OCI-LY1 (cell line): ENCODE measurements at regions not wholly inside any gene's neighbourhood (a gene's known extent, or its start where the extent isn't known, plus 50 kb on each side); places are given as distances from the start of the nearest gene placed in this dataset.

Experiments used
- H2AFZ ChIP-seq: fragments of 200-600 bp; sonication (generic), shearing (Covaris generic); 2 replicates; pipeline ENCODE4 v1.6.0; 2014; ENCODE audit warnings: antibody characterized with exemption, mild to moderate bottlenecking, low read length
- H3F3A ChIP-seq: fragments of 200-600 bp; sonication (generic), shearing (Covaris generic); 2 replicates; pipeline ENCODE4 v1.6.0; 2014; ENCODE audit warnings: mild to moderate bottlenecking, antibody characterized with exemption, low read length, moderate library complexity; ENCODE audit not compliant: insufficient read depth
- H3K27ac ChIP-seq: fragments of 200-600 bp; sonication (generic); 2 replicates; pipeline ENCODE4 v1.5.1; 2014; ENCODE audit warnings: low read length, mixed run types, mild to moderate bottlenecking, low read depth; ENCODE audit not compliant: poor library complexity, severe bottlenecking
- H3K27me3 ChIP-seq: fragments of 200-600 bp; sonication (generic); 2 replicates; pipeline ENCODE4 v1.6.0; 2014; ENCODE audit warnings: antibody characterized with exemption, mild to moderate bottlenecking, low read length, moderate library complexity; ENCODE audit not compliant: insufficient read depth
- H3K36me3 ChIP-seq: fragments of 200-600 bp; sonication (generic); 2 replicates; pipeline ENCODE4 v1.6.1; 2014; ENCODE audit warnings: mild to moderate bottlenecking, antibody characterized with exemption, low read length, moderate library complexity, mixed read lengths; ENCODE audit not compliant: insufficient read depth
- H3K4me1 ChIP-seq: fragments of 200-600 bp; sonication (generic); 2 replicates; pipeline ENCODE4 v1.5.1; 2014; ENCODE audit warnings: mild to moderate bottlenecking, low read length, moderate library complexity; ENCODE audit not compliant: insufficient read depth, severe bottlenecking
- H3K4me2 ChIP-seq: fragments of 200-600 bp; sonication (generic), shearing (Covaris generic); 2 replicates; pipeline ENCODE4 v1.6.1; 2014; ENCODE audit warnings: low read length
- H3K4me3 ChIP-seq: fragments of 200-600 bp; sonication (generic); 2 replicates; pipeline ENCODE4 v1.5.1; 2014; ENCODE audit warnings: low read length, low read depth, mild to moderate bottlenecking, mixed read lengths; ENCODE audit not compliant: poor library complexity, severe bottlenecking
- H3K79me2 ChIP-seq: fragments of 200-600 bp; shearing (Covaris generic); 2 replicates; pipeline ENCODE4 v1.6.1; 2016; ENCODE audit warnings: mixed run types, low read length, mixed read lengths; ENCODE audit not compliant: insufficient read depth
- H3K9ac ChIP-seq: fragments of 200-600 bp; sonication (generic), shearing (Covaris generic); 2 replicates; pipeline ENCODE4 v1.6.1; 2014; ENCODE audit warnings: mild to moderate bottlenecking, low read length, mixed read lengths
- H3K9me2 ChIP-seq: fragments of 200-600 bp; sonication (generic), shearing (Covaris generic); 2 replicates; pipeline ENCODE4 v1.6.1; 2014; ENCODE audit warnings: low read depth, mild to moderate bottlenecking, low read length, mixed read lengths
- H3K9me3 ChIP-seq: fragments of 200-600 bp; shearing (Covaris generic); 2 replicates; pipeline ENCODE4 v1.6.1; 2014; ENCODE audit warnings: low read length, mixed read lengths
- H4K20me1 ChIP-seq: fragments of 200-600 bp; sonication (generic), shearing (Covaris generic); 2 replicates; pipeline ENCODE4 v1.6.0; 2016; ENCODE audit warnings: mild to moderate bottlenecking, low read length; ENCODE audit not compliant: insufficient read depth
- EZH2 ChIP-seq: fragments of 200-600 bp; sonication (generic), shearing (Covaris generic); IDR thresholded peaks from 2 replicates; pipeline ENCODE4 v1.8.0; 2017; ENCODE audit warnings: borderline replicate concordance, mixed run types, mild to moderate bottlenecking, antibody characterized with exemption, low read length, moderate library complexity, mixed read lengths
- TF ChIP-seq, protein P1 (sequence below): fragments of 200-600 bp; sonication (generic), shearing (Covaris generic); IDR thresholded peaks from 2 replicates; pipeline ENCODE4 v1.5.1; 2017; ENCODE audit warnings: mild to moderate bottlenecking, antibody characterized with exemption, low read length, moderate library complexity, mixed read lengths

DNA sequence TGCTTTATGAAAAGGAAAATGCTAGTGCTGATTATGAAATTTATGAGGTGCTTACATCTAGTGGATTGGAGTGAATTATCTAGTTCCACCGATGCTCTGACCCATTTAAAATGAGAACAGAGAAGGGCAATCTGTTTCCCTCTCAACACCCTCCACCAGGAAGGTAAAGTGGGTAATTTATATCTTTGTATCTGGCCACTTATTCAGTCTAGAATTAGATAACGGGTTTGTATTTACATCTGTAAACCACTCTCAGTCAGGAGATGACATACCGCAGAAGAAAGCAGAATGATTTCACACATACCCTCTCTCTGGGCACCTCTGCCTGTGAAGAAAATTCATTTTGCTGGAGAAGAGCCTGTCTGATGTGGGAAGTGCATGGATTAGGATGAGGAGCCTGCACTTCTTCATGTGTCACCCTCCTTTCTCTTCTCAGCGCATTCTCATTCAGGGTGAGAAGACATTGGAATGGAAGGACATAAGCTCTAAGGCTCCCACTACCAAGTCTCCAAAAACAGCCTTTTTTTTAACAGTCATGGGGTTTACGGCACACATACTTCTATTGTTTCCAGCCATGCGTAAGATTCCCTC is 646.7 kb upstream of the SALL1 start:
- Histone ChIP-seq H3K4me2 (no peak overlapping the region), H3K27ac (no peak overlapping the region), H4K20me1 (no peaks in the 10 kb centered on the region), H3K9me2 (no peaks in the 10 kb centered on the region), H3F3A (no peaks in the 10 kb centered on the region), H3K9me3 (no peaks in the 10 kb centered on the region), H3K4me1 (no peaks in the 10 kb centered on the region), H3K36me3 (no peaks in the 10 kb centered on the region), H3K4me3 (no peak overlapping the region), H2AFZ (no peak overlapping the region), H3K27me3 (no peaks in the 10 kb centered on the region), H3K79me2 (no peaks in the 10 kb centered on the region), H3K9ac (no peak overlapping the region)
- TF ChIP-seq EZH2, result no peak
- TF ChIP-seq, protein P1, sequence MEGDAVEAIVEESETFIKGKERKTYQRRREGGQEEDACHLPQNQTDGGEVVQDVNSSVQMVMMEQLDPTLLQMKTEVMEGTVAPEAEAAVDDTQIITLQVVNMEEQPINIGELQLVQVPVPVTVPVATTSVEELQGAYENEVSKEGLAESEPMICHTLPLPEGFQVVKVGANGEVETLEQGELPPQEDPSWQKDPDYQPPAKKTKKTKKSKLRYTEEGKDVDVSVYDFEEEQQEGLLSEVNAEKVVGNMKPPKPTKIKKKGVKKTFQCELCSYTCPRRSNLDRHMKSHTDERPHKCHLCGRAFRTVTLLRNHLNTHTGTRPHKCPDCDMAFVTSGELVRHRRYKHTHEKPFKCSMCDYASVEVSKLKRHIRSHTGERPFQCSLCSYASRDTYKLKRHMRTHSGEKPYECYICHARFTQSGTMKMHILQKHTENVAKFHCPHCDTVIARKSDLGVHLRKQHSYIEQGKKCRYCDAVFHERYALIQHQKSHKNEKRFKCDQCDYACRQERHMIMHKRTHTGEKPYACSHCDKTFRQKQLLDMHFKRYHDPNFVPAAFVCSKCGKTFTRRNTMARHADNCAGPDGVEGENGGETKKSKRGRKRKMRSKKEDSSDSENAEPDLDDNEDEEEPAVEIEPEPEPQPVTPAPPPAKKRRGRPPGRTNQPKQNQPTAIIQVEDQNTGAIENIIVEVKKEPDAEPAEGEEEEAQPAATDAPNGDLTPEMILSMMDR, result no peak

DNA sequence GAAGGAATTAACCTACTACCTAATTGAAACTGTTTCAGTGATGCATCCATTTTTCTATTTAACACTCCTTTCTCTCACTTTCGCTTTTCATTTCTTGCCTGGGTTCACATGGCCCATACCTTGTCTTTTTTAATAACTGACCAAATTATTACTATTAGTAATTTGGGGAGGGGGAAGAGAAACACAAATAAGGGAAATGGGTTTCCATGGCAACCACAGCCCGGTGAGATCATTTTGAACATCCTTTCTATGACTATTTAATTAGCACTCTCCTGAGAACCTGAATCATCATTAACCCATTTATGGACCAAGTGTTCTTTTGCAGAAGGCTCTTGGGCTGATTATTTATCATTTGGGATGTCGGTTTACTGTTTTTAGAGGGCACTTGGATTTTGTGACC is 628.2 kb upstream of the SALL1 start:
- Histone ChIP-seq H3K27ac (no peak overlapping the region), H3K36me3 (no peaks in the 10 kb centered on the region), H3K9me3 (no peaks in the 10 kb centered on the region), H2AFZ (no peak overlapping the region), H3K9me2 (no peaks in the 10 kb centered on the region), H3F3A (no peaks in the 10 kb centered on the region), H3K9ac (no peak overlapping the region), H3K27me3 (no peaks in the 10 kb centered on the region), H3K4me1 (no peaks in the 10 kb centered on the region), H4K20me1 (no peaks in the 10 kb centered on the region), H3K79me2 (no peaks in the 10 kb centered on the region), H3K4me2 (no peak overlapping the region), H3K4me3 (no peak overlapping the region)
- no peak for TF ChIP-seq EZH2
- TF ChIP-seq, protein P1, result no peak

DNA sequence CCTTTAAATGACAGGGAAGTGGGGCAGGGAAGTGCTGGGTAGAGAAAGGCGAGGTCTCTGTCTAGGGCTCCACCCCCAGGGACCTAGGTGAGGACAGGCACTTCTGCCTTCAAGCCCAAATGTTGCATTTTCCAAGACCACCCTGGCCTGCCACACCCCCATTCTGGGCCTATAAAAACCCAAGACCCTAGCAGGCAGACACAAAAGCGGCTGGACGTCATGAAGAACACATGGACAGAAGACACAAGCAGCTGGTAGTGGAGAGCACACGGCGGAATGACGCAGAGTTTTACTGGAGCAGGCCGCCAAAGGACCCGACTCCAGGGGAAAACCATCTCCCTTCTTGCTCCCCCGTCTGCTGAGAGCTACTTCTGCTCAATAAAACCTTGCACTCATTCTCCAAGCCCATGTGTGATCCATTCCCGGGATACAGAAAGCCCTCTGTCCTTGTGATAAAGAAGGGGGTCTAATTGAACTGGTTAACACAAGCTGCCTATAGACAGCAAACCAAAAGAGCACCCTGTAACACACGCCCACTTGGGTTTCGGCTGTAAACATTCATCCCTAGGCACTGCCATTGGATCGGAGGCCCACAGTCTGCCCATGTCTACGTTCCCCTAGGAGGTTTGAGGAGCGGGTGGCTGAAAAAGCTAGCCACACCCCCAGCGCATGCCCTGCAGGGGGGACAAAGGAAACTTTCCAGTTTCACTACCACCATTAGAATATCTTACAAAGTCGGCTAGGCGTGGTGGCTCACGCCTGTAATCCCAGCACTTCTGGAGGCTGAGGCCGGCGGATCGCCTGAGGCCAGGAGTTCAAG is 622.2 kb upstream of the SALL1 start:
- no peaks in the 10 kb centered on the region for H3K9me3 ChIP-seq
- H3K27ac ChIP-seq, result no peak overlapping the region
- no peaks in the 10 kb centered on the region for H3K4me1 ChIP-seq
- H3K4me2 ChIP-seq, result no peak overlapping the region
- H3K9me2 ChIP-seq, result no peaks in the 10 kb centered on the region
- H4K20me1 ChIP-seq, result no peaks in the 10 kb centered on the region
- H3K36me3 ChIP-seq, result no peaks in the 10 kb centered on the region
- no peak overlapping the region for H3K4me3 ChIP-seq
- H3K27me3 ChIP-seq, result peaks cover 4% of the 10 kb centered on the region; the same call in 1 of the 2 replicates
- H3K9ac ChIP-seq, result no peak overlapping the region
- no peak for TF ChIP-seq EZH2
- TF ChIP-seq, protein P1, result no peak
- no peaks in the 10 kb centered on the region for H3F3A ChIP-seq
- no peaks in the 10 kb centered on the region for H3K79me2 ChIP-seq
- no peak overlapping the region for H2AFZ ChIP-seq
